ENCODE measurements at regions not wholly inside any gene's neighbourhood (a gene's known extent, or its start where the extent isn't known, plus 50 kb on each side); places are given as distances from the start of the nearest gene placed in this dataset.
"Not testable (repeated sequence)": the region's sequence is repeated elsewhere in the genome, so short reads cannot be mapped to it uniquely, and the experiment has no call there.

GRCh38 chr3:153960458-153961074, 160.6 kb upstream of the ARHGEF26 start:
- intact Hi-C loops (cut with DNase I), result no loop called here
- no peak for DNase-seq (ENCODE audit: low spot score)

GRCh38 chr3:153961494-153961893, 159.7 kb upstream of the ARHGEF26 start:
- no peak for DNase-seq (ENCODE audit: low spot score)
- intact Hi-C loops (cut with DNase I), result no loop called here

GRCh38 chr3:153963012-153963411, 158.2 kb upstream of the ARHGEF26 start:
- intact Hi-C loops (cut with DNase I), result no loop called here
- DNase-seq (ENCODE audit: low spot score), result no peak

- intact Hi-C loops (cut with DNase I), result no loop called here
- DNase-seq (ENCODE audit: low spot score), result no peak
These were observed 153.9 kb upstream of the ARHGEF26 start for GRCh38 chr3:153967260-153967659.

- DNase-seq (ENCODE audit: low spot score), result no peak
- intact Hi-C loops (cut with DNase I), result no loop called here
These were observed 151.1 kb upstream of the ARHGEF26 start for GRCh38 chr3:153970047-153970446.

- intact Hi-C loops (cut with DNase I), result no loop called here
- DNase-seq (ENCODE audit: low spot score), result no peak
These were observed 150.3 kb upstream of the ARHGEF26 start for GRCh38 chr3:153970741-153971347.

GRCh38 chr3:153972862-153973261, 148.3 kb upstream of the ARHGEF26 start:
- no peak for DNase-seq (ENCODE audit: low spot score)
- intact Hi-C loops (cut with DNase I), result no loop called here

GRCh38 chr3:153973722-153974265, 147.4 kb upstream of the ARHGEF26 start:
- DNase-seq (ENCODE audit: low spot score), result no peak

GRCh38 chr3:153974614-153975013, 146.6 kb upstream of the ARHGEF26 start:
- intact Hi-C loops (cut with DNase I), result no loop called here
- no peak for DNase-seq (ENCODE audit: low spot score)

More at GRCh38 chr3:153973722-153974265, 147.4 kb upstream of the ARHGEF26 start:
- intact Hi-C loops (cut with DNase I), result no loop called here

GRCh38 chr3:153976891-153977554, 144.2 kb upstream of the ARHGEF26 start:
- no peak for DNase-seq (ENCODE audit: low spot score)
- intact Hi-C loops (cut with DNase I), result no loop called here

- intact Hi-C loops (cut with DNase I), result no loop called here
- DNase-seq (ENCODE audit: low spot score), result no peak
These were observed 143.2 kb upstream of the ARHGEF26 start for GRCh38 chr3:153978006-153978405.

GRCh38 chr3:153979418-153980251, 141.6 kb upstream of the ARHGEF26 start:
- intact Hi-C loops (cut with DNase I), result no loop called here
- no peak for DNase-seq (ENCODE audit: low spot score)

GRCh38 chr3:153980252-153980590, 141.0 kb upstream of the ARHGEF26 start:
- intact Hi-C loops (cut with DNase I), result no loop called here
- DNase-seq (ENCODE audit: low spot score), result no peak

- not testable (repeated sequence) for DNase-seq (ENCODE audit: low spot score)
- intact Hi-C loops (cut with DNase I), result loop anchor here in 1 of 2 donors (10.0 kb wide), 1 partner anchor 257 kb away; no protein-coding TSS in a partner anchor
These were observed 123.8 kb upstream of the ARHGEF26 start for GRCh38 chr3:153997364-153997763.

- intact Hi-C loops (cut with DNase I), result no loop called here
- no peak for DNase-seq (ENCODE audit: low spot score)
These were observed 117.5 kb upstream of the ARHGEF26 start for GRCh38 chr3:154003649-154004048.

- no peak for DNase-seq (ENCODE audit: low spot score)
- intact Hi-C loops (cut with DNase I), result no loop called here
These were observed 110.2 kb upstream of the ARHGEF26 start for GRCh38 chr3:154011036-154011435.

- no peak for DNase-seq (ENCODE audit: low spot score)
- intact Hi-C loops (cut with DNase I), result no loop called here
These were observed 107.5 kb upstream of the ARHGEF26 start for GRCh38 chr3:154013736-154014135.

- intact Hi-C loops (cut with DNase I), result no loop called here
- DNase-seq (ENCODE audit: low spot score), result no peak
These were observed 105.9 kb upstream of the ARHGEF26 start for GRCh38 chr3:154015307-154015706.

GRCh38 chr3:154018100-154018696, 103.0 kb upstream of the ARHGEF26 start:
- intact Hi-C loops (cut with DNase I), result no loop called here
- no peak for DNase-seq (ENCODE audit: low spot score)
